Stimulated activated CD8-positive, alpha-beta memory T cell treated with anti-CD3 and anti-CD28 coated beads, Interleukin-2, amount 100 ng/mL, for 1 hour (primary cell): ENCODE measurements at regions not wholly inside any gene's neighbourhood (a gene's known extent, or its start where the extent isn't known, plus 50 kb on each side); places are given as distances from the start of the nearest gene placed in this dataset.

Experiments used
- DNase-seq, 2 donors: peaks; one replicate each; pipeline ENCODE4 v3.0.0-alpha.2; 2020; ENCODE audit warnings: low read depth in 2 of 2

GRCh38 chr12:34345801-34346200 is 323.5 kb downstream of the ALG10 start:
- DNase-seq, result no peak

GRCh38 chr12:34346372-34347034 is 324.2 kb downstream of the ALG10 start:
- DNase-seq, result no peak

DNA sequence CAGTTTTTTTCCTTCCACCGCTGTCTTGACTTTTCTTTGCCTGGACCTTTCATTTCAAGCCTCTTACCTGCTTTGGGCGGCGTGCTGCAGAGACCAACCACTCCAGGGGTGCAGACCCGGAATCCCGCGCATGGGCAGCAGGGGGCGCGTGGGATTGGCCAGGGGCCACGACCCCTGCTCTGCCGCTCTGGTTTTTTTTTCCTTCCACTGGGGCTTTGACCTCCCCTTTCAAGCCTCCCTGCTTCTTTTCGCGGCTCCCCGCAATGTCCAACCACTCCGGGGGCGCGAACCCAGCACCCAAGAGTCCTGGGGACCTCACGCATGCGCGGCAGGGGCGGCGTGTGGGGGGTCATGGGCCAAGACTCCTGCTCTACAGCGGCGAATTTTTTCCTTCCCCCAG is 325.1 kb downstream of the ALG10 start:
- DNase-seq, result no peak

GRCh38 chr12:34348064-34348463 is 325.8 kb downstream of the ALG10 start:
- no peak for DNase-seq

DNA sequence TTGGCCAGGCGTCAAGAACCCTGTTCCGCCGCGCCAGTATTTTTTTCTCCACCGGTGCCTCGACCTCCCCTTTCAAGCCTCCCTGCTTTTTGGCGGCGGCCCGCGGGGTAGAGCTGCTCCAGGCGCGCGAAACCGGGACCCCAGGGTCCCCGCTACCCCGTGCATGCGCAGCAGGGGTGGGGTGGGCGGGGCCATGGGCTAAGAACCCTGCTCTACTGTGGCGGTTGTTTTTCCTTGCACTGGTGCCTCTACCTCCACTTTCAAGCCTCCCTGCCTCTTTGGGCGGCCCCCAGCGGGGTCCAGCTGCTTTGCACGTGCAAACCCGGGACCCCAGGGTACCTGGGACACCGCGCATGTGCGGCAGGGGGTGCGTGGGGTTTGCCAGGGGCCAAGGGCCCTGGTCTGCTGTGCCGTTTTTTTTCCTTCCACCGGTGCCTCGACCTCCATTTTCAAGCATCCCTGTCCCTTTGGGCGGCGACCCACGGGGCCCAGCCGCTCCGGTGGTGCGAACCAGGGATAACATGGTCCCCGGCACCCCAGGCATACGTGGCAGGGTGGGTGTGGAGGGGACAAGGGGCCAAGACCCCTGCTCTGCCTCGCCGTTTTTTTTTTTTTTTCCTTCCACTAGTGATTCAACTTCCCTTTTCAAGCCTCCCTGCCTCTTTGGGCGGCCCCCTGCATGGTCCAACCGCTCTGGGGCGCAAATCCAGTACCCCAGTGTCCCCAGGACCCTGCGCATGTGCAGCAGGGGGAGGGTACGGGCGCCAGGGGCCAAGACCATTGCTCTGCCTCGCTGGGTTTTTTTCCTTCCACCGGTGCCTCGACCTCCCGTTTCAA is 326.8 kb downstream of the ALG10 start:
- no peak for DNase-seq

DNA sequence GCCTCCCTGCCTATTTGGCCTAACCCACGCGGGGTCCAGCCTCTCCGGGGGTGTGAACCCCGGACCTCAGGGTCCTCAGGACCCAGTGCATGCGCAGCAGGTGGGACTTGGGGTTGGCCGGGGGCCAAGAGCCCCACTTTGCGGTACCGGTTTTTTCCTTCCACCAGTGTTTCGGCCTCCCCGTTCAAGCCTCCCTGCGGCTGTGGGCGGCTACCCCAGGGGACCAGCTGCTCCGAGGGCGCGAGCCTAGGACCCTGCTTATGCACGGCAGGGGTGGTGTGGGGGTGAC is 327.3 kb downstream of the ALG10 start:
- DNase-seq, result no peak

- DNase-seq, result no peak
Measured at GRCh38 chr12:34350092-34351041, 328.1 kb downstream of the ALG10 start.

DNA sequence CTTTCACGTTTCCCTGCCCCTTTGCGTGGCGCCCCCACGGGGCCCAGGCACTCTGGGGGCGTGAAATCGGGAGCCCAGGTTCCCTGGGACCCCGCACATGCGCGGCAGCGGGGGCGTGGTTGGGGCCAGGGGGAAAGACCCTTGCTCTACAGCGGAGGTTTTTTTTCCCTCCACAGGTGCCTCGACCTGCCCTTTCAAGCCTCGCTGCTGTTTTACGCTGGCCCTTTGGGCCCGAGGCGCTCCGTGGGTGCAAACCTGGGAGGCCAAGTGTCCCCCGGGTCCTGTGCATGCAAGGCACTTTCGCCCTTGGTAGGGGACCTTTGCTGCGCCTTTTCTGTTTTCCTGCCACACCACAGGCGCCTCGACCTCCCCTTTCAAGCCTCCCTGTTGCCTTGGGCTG is 329.8 kb downstream of the ALG10 start:
- no peak for DNase-seq

DNA sequence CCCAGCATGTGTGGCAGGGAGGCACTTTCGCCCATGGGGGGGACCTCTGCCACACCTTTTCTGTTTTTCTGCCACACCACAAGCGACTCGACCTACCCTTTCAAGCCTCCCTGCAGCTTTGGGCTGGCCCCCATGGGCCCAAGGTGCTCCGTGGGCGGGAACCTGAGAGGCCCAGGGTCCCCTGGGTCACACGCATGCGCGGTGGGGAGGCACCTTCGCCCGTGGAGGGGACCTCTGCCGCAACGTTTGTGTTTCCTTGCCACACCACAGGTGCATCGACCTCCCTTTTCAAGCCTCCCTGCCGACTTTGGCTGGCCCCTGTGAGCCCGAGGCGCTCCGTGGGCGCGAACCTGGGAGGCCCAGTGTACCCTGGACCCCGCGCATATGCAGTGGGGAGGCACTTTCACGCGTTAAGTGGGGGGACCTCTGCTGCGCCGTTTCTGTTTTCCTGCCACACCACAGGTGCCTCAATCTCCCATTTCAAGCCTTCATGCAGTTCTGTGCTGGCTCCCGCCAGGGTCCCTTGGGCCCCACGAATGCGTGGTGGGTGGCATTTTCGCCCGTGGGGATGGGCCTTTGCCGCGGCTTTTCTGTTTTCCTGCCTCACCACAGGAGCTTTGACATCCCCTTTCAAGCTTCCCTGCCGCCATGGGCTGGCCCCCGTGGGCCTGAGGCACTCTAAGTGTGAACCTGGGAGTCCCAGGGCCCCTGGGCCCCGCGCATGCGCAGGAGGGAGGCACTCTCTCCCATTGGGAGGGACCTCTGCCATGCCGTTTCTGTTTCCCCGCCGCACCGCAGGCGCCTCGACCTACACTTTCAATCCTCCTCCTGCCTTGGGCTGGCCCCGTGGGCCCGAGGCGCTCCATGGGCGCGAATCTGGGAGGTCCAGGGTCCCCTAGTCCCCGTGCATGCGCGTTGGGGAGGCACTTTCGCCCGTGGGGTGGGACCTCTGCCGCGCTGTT is 332.2 kb downstream of the ALG10 start:
- DNase-seq, result no peak

GRCh38 chr12:34356233-34356987 is 334.1 kb downstream of the ALG10 start:
- DNase-seq, result no peak

GRCh38 chr12:34357791-34358190 is 335.5 kb downstream of the ALG10 start:
- DNase-seq, result no peak

GRCh38 chr12:34358198-34358597 is 335.9 kb downstream of the ALG10 start:
- no peak for DNase-seq

- DNase-seq, result no peak
Measured at GRCh38 chr12:34361721-34362316, 339.5 kb downstream of the ALG10 start.

GRCh38 chr12:34363050-34363673 is 340.9 kb downstream of the ALG10 start:
- DNase-seq, result no peak

GRCh38 chr12:34368079-34368478 is 345.8 kb downstream of the ALG10 start:
- no peak for DNase-seq

DNA sequence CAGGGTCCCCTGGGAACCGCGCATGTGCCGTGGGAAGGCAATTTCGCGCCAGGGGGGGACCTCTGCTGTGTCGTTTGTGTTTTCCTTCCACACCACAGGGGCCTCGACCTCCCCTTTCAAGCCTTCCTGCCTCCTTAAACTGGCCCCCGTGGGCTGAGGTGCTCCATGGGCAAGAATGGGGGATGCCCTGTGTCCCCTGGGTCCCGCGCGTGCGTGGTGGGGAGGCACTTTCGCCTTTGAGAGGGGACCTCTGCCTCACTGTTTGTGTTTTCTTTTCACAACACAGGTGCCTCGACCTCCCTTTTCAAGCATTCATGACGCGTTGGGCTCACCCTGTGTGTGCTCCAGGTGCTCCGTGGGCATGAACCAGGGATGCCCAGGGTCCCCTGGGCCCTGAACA is 348.8 kb downstream of the ALG10 start:
- DNase-seq, result no peak

- DNase-seq, result no peak
Measured at GRCh38 chr12:34372003-34372402, 349.7 kb downstream of the ALG10 start.

GRCh38 chr12:34373926-34374325 is 351.6 kb downstream of the ALG10 start:
- no peak for DNase-seq

DNA sequence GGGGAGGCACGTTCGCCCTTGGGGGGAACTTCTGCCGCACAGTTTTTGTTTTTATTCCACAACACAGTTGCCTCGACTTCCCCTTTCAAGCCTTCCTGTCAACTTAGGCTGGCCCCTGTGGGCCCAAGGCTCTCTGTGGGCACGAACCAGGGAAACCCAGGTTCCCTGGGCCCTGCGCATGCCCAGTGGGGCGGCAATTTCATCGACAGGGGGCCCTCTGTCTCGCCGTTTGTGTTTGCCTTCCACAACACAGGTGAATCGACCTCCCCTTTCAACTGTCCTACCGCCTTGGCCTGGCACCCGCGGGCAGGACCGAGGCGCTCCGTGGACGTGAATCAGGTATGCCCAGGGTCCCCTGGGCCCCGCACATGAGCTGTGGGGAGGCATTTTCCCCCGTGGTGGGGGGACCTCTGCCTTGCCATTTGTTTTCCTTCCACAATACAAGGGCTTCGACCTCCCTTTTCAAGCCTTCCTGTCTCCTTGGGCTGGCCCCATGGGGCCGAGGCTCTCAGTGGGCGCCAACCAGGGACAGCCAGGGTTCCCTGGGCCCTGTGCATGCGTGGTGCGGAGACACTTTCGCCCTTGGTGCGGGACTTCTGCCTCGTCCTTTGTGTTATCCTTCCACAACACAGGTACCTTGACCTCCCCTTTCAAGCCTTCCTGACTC is 354.0 kb downstream of the ALG10 start:
- no peak for DNase-seq
